ENCODE measurements at regions not wholly inside any gene's neighbourhood (a gene's known extent, or its start where the extent isn't known, plus 50 kb on each side); places are given as distances from the start of the nearest gene placed in this dataset.

- ATAC-seq = no peak
- TF ChIP-seq ISL1 (CRISPR knock-in tag; IDR thresholded peaks at IDR 0.05) (no peak), ZNF565 (CRISPR knock-in tag; conservative IDR thresholded peaks at IDR 0.05; ENCODE audit: low read depth) (no peak), BACH2 (CRISPR knock-in tag; IDR thresholded peaks at IDR 0.05; ENCODE audit: borderline replicate concordance) (no peak), PPARA (CRISPR knock-in tag; IDR thresholded peaks at IDR 0.05; ENCODE audit: borderline replicate concordance) (no peak), ZNF8 (CRISPR knock-in tag; IDR thresholded peaks at IDR 0.05) (no peak), ZFP3 (CRISPR knock-in tag; IDR thresholded peaks at IDR 0.05) (no peak), TOX (CRISPR knock-in tag; IDR thresholded peaks at IDR 0.05; ENCODE audit: borderline replicate concordance) (no peak), POU6F1 (CRISPR knock-in tag; IDR thresholded peaks at IDR 0.05; ENCODE audit: borderline replicate concordance, low read depth) (no peak), CSDC2 (CRISPR knock-in tag; IDR thresholded peaks at IDR 0.05) (no peak), ZC3H10 (CRISPR knock-in tag; IDR thresholded peaks at IDR 0.05) (no peak), TCF4 (CRISPR knock-in tag; IDR thresholded peaks at IDR 0.05; ENCODE audit: borderline replicate concordance) (no peak), SNAI2 (CRISPR knock-in tag; IDR thresholded peaks at IDR 0.05) (no peak), OSR1 (CRISPR knock-in tag; IDR thresholded peaks at IDR 0.05) (no peak)
- TF ChIP-seq, protein P1, sequence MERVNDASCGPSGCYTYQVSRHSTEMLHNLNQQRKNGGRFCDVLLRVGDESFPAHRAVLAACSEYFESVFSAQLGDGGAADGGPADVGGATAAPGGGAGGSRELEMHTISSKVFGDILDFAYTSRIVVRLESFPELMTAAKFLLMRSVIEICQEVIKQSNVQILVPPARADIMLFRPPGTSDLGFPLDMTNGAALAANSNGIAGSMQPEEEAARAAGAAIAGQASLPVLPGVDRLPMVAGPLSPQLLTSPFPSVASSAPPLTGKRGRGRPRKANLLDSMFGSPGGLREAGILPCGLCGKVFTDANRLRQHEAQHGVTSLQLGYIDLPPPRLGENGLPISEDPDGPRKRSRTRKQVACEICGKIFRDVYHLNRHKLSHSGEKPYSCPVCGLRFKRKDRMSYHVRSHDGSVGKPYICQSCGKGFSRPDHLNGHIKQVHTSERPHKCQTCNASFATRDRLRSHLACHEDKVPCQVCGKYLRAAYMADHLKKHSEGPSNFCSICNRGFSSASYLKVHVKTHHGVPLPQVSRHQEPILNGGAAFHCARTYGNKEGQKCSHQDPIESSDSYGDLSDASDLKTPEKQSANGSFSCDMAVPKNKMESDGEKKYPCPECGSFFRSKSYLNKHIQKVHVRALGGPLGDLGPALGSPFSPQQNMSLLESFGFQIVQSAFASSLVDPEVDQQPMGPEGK (CRISPR knock-in tag; IDR thresholded peaks at IDR 0.05; ENCODE audit: borderline replicate concordance) = no peak
- TF ChIP-seq, protein P2, sequence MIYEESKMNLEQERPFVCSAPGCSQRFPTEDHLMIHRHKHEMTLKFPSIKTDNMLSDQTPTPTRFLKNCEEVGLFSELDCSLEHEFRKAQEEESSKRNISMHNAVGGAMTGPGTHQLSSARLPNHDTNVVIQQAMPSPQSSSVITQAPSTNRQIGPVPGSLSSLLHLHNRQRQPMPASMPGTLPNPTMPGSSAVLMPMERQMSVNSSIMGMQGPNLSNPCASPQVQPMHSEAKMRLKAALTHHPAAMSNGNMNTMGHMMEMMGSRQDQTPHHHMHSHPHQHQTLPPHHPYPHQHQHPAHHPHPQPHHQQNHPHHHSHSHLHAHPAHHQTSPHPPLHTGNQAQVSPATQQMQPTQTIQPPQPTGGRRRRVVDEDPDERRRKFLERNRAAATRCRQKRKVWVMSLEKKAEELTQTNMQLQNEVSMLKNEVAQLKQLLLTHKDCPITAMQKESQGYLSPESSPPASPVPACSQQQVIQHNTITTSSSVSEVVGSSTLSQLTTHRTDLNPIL (CRISPR knock-in tag; IDR thresholded peaks at IDR 0.05; ENCODE audit: low read depth) = no peak
- TF ChIP-seq, protein P3, sequence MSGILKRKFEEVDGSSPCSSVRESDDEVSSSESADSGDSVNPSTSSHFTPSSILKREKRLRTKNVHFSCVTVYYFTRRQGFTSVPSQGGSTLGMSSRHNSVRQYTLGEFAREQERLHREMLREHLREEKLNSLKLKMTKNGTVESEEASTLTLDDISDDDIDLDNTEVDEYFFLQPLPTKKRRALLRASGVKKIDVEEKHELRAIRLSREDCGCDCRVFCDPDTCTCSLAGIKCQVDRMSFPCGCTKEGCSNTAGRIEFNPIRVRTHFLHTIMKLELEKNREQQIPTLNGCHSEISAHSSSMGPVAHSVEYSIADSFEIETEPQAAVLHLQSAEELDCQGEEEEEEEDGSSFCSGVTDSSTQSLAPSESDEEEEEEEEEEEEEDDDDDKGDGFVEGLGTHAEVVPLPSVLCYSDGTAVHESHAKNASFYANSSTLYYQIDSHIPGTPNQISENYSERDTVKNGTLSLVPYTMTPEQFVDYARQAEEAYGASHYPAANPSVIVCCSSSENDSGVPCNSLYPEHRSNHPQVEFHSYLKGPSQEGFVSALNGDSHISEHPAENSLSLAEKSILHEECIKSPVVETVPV (CRISPR knock-in tag; IDR thresholded peaks at IDR 0.05) = no peak
These were observed 206.9 kb upstream of the INTU start for GRCh38 chr4:127425851-127426250.

DNA sequence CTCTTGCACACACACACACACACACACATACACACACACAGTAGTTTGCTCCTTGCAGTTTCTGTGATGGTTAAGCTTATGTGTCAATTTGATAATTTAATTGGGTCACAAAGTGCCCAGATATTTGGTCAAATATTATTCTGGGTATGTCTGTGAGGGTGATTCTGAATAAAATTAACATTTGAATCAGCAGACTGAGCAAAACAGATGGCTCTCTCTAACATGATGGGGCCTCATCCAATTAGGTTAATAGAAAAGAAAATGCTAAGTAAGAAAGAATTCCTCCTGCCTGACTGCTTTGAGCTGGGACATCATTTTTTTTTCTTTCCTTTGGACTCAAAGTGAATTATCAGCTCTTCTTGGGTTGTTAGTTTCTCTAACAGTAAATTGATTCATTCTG, 191.2 kb upstream of the INTU start:
- TF ChIP-seq PPARA (CRISPR knock-in tag; IDR thresholded peaks at IDR 0.05; ENCODE audit: borderline replicate concordance) = no peak
- no peak for TF ChIP-seq CSDC2 (CRISPR knock-in tag; IDR thresholded peaks at IDR 0.05)
- TF ChIP-seq RARB (CRISPR knock-in tag; IDR thresholded peaks at IDR 0.05) = no peak
- TF ChIP-seq, protein P2 (CRISPR knock-in tag; IDR thresholded peaks at IDR 0.05; ENCODE audit: low read depth) = no peak
- no peak for TF ChIP-seq ZFP30 (CRISPR knock-in tag; IDR thresholded peaks at IDR 0.05)
- TF ChIP-seq TOX (CRISPR knock-in tag; IDR thresholded peaks at IDR 0.05; ENCODE audit: borderline replicate concordance) = no peak
- TF ChIP-seq, protein P4, sequence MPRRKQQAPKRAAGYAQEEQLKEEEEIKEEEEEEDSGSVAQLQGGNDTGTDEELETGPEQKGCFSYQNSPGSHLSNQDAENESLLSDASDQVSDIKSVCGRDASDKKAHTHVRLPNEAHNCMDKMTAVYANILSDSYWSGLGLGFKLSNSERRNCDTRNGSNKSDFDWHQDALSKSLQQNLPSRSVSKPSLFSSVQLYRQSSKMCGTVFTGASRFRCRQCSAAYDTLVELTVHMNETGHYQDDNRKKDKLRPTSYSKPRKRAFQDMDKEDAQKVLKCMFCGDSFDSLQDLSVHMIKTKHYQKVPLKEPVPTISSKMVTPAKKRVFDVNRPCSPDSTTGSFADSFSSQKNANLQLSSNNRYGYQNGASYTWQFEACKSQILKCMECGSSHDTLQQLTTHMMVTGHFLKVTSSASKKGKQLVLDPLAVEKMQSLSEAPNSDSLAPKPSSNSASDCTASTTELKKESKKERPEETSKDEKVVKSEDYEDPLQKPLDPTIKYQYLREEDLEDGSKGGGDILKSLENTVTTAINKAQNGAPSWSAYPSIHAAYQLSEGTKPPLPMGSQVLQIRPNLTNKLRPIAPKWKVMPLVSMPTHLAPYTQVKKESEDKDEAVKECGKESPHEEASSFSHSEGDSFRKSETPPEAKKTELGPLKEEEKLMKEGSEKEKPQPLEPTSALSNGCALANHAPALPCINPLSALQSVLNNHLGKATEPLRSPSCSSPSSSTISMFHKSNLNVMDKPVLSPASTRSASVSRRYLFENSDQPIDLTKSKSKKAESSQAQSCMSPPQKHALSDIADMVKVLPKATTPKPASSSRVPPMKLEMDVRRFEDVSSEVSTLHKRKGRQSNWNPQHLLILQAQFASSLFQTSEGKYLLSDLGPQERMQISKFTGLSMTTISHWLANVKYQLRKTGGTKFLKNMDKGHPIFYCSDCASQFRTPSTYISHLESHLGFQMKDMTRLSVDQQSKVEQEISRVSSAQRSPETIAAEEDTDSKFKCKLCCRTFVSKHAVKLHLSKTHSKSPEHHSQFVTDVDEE (CRISPR knock-in tag; IDR thresholded peaks at IDR 0.05) = no peak
- TF ChIP-seq ZNF565 (CRISPR knock-in tag; conservative IDR thresholded peaks at IDR 0.05; ENCODE audit: low read depth) = no peak
- TF ChIP-seq, protein P3 (CRISPR knock-in tag; IDR thresholded peaks at IDR 0.05) = no peak
- TF ChIP-seq TCF4 (CRISPR knock-in tag; IDR thresholded peaks at IDR 0.05; ENCODE audit: borderline replicate concordance) = no peak
- TF ChIP-seq ZNF70 (CRISPR knock-in tag; IDR thresholded peaks at IDR 0.05) = no peak
- no peak for TF ChIP-seq ZNF8 (CRISPR knock-in tag; IDR thresholded peaks at IDR 0.05)
- TF ChIP-seq SNAI2 (CRISPR knock-in tag; IDR thresholded peaks at IDR 0.05) = no peak
- TF ChIP-seq OSR1 (CRISPR knock-in tag; IDR thresholded peaks at IDR 0.05) = no peak
- no peak for TF ChIP-seq ISL1 (CRISPR knock-in tag; IDR thresholded peaks at IDR 0.05)
- TF ChIP-seq POU6F1 (CRISPR knock-in tag; IDR thresholded peaks at IDR 0.05; ENCODE audit: borderline replicate concordance, low read depth) = no peak
- no peak for TF ChIP-seq ZFP3 (CRISPR knock-in tag; IDR thresholded peaks at IDR 0.05)
- no peak for ATAC-seq
